HG02759 (cell line): ENCODE measurements at regions not wholly inside any gene's neighbourhood (a gene's known extent, or its start where the extent isn't known, plus 50 kb on each side); places are given as distances from the start of the nearest gene placed in this dataset.
"Not testable (repeated sequence)": the region's sequence is repeated elsewhere in the genome, so short reads cannot be mapped to it uniquely, and the experiment has no call there.

ENCODE experiments used
- ATAC-seq: cut with Tn5 transposase; IDR thresholded peaks from one replicate; pipeline ENCODE4 v1.9.1; 2021; ENCODE audit warnings: mild to moderate bottlenecking, moderate library complexity; ENCODE audit not compliant: unreplicated experiment

GRCh38 chr10:28137907-28138880 lies 139.3 kb upstream of the ODAD2 start:
- no peak for ATAC-seq

GRCh38 chr10:28135258-28135657 lies 136.4 kb upstream of the ODAD2 start:
- no peak for ATAC-seq

GRCh38 chr10:28130267-28130666 lies 131.4 kb upstream of the ODAD2 start:
- no peak for ATAC-seq

- ATAC-seq = no peak
Measured at GRCh38 chr10:28127881-28128280, 129.0 kb upstream of the ODAD2 start.

GRCh38 chr10:28125701-28126100 lies 126.8 kb upstream of the ODAD2 start:
- no peak for ATAC-seq

- ATAC-seq = no peak
Measured at GRCh38 chr10:28120795-28121194, 121.9 kb upstream of the ODAD2 start.

GRCh38 chr10:28120043-28120749 lies 121.3 kb upstream of the ODAD2 start:
- ATAC-seq = no peak

- ATAC-seq = no peak
Measured at GRCh38 chr10:28118985-28119628, 120.2 kb upstream of the ODAD2 start.

GRCh38 chr10:28113202-28113601 lies 114.3 kb upstream of the ODAD2 start:
- no peak for ATAC-seq

GRCh38 chr10:28111712-28112111 lies 112.8 kb upstream of the ODAD2 start:
- no peak for ATAC-seq

GRCh38 chr10:28105561-28105960 lies 106.7 kb upstream of the ODAD2 start:
- ATAC-seq = no peak

GRCh38 chr10:28097633-28098032 lies 98.8 kb upstream of the ODAD2 start:
- ATAC-seq = no peak

- ATAC-seq = no peak
Measured at GRCh38 chr10:28095791-28096378, 97.0 kb upstream of the ODAD2 start.

GRCh38 chr10:28094121-28094520 lies 95.2 kb upstream of the ODAD2 start:
- ATAC-seq = no peak

- no peak for ATAC-seq
Measured at GRCh38 chr10:28091913-28092312, 93.0 kb upstream of the ODAD2 start.

GRCh38 chr10:28090506-28090905 lies 91.6 kb upstream of the ODAD2 start:
- ATAC-seq = no peak

GRCh38 chr10:28089467-28089866 lies 90.6 kb upstream of the ODAD2 start:
- no peak for ATAC-seq

- ATAC-seq = no peak
Measured at GRCh38 chr10:28087661-28088351, 88.9 kb upstream of the ODAD2 start.

GRCh38 chr10:28085760-28086159 lies 86.9 kb upstream of the ODAD2 start:
- not testable (repeated sequence) for ATAC-seq

- no peak for ATAC-seq
Measured at GRCh38 chr10:28082885-28083284, 84.0 kb upstream of the ODAD2 start.

GRCh38 chr10:28082316-28082715 lies 83.4 kb upstream of the ODAD2 start:
- no peak for ATAC-seq
